Right kidney (tissue), 1 donor: ENCODE measurements at regions not wholly inside any gene's neighbourhood (a gene's known extent, or its start where the extent isn't known, plus 50 kb on each side); places are given as distances from the start of the nearest gene placed in this dataset.

ENCODE experiments used
- DNase-seq: peaks from one replicate; pipeline ENCODE4 v3.0.0-alpha.2; 2016

- no peak for DNase-seq
Measured at GRCh38 chr11:11755871-11756270, 85.9 kb upstream of the USP47 start.

- no peak for DNase-seq
Measured at GRCh38 chr11:11752679-11753078, 89.1 kb upstream of the USP47 start.

- DNase-seq, result no peak
Measured at GRCh38 chr11:11750017-11750878, 91.5 kb upstream of the USP47 start.

GRCh38 chr11:11748706-11749365, 92.9 kb upstream of the USP47 start:
- no peak for DNase-seq

GRCh38 chr11:11747570-11747969, 94.2 kb upstream of the USP47 start:
- no peak for DNase-seq

- DNase-seq, result no peak
Measured at GRCh38 chr11:11746449-11746848, 95.3 kb upstream of the USP47 start.

GRCh38 chr11:11743216-11743615, 98.6 kb upstream of the USP47 start:
- DNase-seq, result no peak

- DNase-seq, result no peak
Measured at GRCh38 chr11:11742486-11742885, 99.3 kb upstream of the USP47 start.

- no peak for DNase-seq
Measured at GRCh38 chr11:11740836-11741235, 100.9 kb upstream of the USP47 start.

- peak; percentile 27 for DNase-seq
Measured at GRCh38 chr11:11740073-11740702, 101.6 kb upstream of the USP47 start.

- DNase-seq, result no peak
Measured at GRCh38 chr11:11738370-11738769, 103.4 kb upstream of the USP47 start.

GRCh38 chr11:11735586-11735985, 106.2 kb upstream of the USP47 start:
- no peak for DNase-seq

- no peak for DNase-seq
Measured at GRCh38 chr11:11733246-11733747, 108.5 kb upstream of the USP47 start.

GRCh38 chr11:11732116-11732515, 109.7 kb upstream of the USP47 start:
- DNase-seq, result no peak

- DNase-seq, result no peak
Measured at GRCh38 chr11:11731311-11732083, 109.7 kb upstream of the GALNT18 start.

GRCh38 chr11:11728386-11728785, 106.6 kb upstream of the GALNT18 start:
- DNase-seq, result no peak

- DNase-seq, result no peak
Measured at GRCh38 chr11:11725438-11725837, 103.6 kb upstream of the GALNT18 start.

GRCh38 chr11:11724994-11725393, 103.2 kb upstream of the GALNT18 start:
- DNase-seq, result no peak

- no peak for DNase-seq
Measured at GRCh38 chr11:11722861-11723260, 101.1 kb upstream of the GALNT18 start.

GRCh38 chr11:11722246-11722645, 100.4 kb upstream of the GALNT18 start:
- DNase-seq, result no peak

GRCh38 chr11:11718511-11718910, 96.7 kb upstream of the GALNT18 start:
- DNase-seq, result no peak

- DNase-seq, result no peak
Measured at GRCh38 chr11:11717064-11717725, 95.4 kb upstream of the GALNT18 start.
